Daoy (cell line): ENCODE measurements at regions not wholly inside any gene's neighbourhood (a gene's known extent, or its start where the extent isn't known, plus 50 kb on each side); places are given as distances from the start of the nearest gene placed in this dataset.

Source experiments
- DNase-seq: peaks from one replicate; pipeline ENCODE4 v3.0.0-alpha.2; 2015; ENCODE audit warnings: low read depth

DNA sequence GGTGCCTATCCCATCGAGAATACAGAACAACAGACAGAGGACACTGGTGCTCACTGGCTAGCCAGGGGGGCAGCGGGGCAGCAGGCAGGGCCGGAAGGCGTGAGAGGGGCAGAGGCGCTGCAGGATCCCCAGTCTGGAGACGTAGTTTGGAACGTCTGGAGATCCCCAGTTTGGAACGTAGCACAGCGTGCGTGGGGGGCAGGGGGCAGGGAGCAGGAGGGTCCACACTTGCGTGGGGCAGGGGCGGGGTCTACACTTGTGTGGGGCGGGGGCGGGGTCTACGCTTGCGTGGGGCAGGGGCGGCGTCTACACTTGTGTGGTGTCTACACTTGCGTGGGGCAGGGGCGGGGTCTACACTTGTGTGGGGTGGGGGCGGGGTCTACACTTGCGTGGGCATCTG is 107.2 kb downstream of the DACT2 start:
- DNase-seq = no peak

DNA sequence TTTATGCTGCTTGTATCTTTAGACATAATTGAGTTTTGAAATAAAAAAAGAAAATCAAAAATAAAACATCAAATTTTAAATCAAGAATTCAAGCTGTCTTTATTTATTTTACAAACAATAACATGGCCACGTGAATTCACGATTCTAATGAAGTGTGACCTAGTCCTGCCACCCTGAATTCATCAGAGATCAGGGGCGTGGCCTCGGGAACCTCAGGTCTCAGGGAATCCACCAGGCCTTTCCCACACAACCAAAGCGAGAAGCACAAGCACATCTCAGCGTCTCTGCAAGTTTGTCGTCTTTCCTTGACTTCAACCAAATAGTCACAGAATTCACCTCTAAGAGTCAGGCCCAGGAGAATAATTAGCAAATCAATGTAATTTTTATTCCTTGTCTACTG is 107.9 kb downstream of the DACT2 start:
- no peak for DNase-seq

DNA sequence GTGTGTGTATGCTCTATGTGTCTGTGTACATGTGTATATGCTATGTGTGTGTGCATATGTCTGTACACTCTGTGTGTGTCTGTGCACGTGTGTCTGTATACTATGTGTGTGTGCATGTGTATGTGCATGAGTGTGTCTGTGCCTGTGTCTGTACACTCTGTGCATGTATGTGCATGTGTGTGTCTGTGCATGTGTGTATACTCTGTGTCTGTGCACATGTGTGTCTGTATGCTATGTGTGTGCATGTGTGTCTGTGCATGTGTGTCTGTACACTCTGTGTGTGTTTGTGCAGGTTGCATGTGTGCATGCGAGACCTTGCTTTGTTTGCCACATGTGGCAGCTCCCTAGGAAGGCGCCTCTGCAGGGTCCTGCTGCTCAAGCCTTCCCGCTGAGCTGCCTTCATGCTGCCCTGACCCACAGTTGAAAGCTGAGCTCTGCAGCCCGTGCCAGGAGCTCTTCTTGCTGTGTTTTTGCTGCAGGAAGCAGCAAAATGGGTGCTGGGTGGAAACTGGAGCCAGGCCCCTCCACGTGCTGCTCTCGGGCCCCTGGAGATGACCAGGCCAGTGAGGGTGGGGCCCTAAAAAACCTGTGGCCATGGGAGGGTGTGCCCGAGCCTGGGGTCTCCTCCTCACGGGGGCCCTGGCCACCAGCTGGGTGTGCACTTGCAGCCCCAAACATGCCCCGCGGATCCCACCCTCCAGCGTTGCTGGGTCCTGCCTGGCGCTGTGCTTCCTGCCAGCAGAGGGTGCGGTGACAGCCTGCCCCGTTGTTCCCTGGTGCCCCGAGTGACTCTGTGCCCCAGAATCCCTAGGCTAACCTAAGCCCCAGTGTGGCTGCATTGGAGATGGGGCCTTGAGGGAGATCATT is 109.1 kb downstream of the DACT2 start:
- DNase-seq = no peak

DNA sequence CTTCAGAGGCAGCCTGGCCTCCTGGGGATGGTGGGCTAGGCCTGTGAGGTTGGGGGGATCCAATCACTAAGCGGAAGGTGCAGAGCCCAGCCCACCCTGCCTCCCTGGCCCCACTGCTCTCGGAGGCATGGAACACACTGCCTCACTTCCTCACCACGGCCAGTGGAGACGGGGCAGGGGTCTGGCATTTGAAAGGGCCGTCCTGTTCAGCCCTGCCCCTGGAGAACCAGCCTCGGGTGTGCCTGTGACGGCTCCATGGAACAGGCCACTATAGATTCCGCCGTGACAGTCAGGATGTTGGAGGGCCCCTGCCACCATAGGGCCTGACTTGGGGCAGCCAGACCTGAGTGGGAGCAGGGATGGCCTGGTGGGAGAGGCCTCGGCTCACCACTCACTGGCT is 110.2 kb downstream of the DACT2 start:
- no peak for DNase-seq

DNA sequence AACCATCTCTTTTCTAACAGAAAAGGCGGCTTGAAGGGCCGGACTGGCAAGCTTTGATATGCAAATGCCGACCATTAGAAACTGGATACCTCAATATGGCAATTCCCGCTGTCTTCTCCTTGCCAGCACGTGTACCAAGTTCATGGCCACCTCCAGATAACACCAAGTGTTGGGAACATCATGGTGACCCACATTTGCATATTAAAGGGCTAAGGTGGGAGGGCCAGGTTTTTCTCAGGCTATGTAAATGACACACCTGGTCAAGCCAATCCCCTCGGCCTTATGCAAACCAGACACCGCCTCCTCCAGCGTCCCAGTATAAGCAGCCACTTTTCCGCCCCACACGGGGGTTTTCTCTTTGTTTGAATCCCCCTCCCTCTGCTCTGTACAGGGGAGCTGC is 110.7 kb downstream of the DACT2 start:
- DNase-seq = no peak

DNA sequence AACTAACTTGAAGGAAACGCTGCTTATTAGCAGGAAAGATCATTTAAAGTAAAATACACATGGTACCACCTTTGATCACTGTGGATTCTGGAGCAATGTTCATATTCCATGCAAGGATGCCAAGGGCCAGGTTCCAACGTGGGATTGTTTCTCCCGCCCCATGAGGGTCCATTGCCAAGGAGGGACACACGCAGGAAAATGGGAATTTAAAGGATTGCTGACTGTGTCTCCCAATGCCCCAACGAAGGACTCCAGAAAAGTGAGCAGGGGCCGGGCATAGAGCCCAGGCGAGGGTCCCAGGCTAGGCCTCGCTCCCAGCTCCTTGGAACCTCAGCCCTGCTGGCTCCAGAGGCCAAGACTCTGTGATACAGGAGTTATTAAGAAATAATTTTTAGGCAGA is 111.2 kb downstream of the DACT2 start:
- DNase-seq = no peak

DNA sequence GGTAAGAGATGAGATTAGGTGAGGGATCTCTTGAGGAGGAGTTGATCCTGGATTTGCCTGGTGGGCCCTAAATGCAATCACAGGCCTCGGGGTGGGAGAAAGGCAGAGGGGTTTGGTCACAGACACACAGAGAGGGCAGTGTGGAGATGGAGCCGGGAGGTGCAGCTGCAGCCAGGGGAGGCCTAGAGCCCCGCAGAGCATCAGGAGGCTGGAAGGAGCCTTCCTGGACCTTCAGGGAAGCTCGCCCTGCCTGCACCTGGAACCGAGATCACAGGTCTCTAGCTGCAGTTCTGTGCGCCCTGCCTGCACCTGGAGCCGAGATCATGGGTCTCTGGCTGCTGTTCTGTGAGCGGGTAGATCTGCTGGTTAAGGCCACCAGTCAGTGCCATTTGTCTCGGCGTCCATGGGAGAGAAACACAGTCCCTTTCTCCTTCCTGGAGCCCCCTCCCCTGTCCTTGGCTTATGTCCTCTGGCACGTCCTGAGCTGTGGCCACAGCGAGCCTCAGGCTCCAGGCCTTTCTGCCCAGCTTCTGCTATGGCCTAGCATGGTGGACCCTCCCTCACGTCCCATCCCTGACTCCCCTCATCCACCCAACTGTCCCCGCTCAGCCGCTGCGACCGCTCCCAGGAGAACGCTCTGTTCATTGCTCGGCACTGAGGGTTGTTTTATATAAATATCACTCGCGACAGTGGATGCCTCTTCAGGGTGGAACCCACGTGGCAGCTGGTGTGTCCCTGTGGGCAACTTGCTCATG is 112.0 kb downstream of the DACT2 start:
- no peak for DNase-seq

DNA sequence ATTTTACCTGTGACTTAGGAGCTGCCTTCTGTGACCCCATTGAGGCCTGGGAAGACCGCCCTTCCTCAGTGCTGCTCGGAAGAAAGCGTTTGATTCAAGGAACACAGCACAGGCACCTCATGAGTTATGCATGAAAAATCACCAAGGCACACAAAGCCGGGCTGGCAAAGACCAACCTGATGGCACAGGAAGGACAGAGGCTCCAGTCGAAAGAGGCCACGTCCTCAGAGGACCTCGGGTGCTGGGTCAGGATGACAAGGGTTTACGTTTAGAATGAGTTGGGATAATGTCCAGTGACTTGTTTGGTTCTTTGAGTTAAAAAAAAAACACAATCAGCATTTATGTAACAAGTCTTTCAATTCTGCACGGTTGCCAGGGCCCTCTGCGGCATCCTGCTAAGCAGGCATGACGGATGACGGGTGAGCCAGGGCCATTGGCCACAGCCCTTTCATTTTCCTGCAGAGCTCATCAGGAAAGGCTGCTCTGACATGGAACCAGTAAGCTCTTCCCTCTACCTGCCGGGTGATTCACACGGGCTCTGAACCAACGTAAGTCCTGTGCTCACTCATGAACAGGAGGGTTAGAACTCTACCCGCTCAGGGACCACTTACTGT is 112.8 kb downstream of the DACT2 start:
- no peak for DNase-seq

DNA sequence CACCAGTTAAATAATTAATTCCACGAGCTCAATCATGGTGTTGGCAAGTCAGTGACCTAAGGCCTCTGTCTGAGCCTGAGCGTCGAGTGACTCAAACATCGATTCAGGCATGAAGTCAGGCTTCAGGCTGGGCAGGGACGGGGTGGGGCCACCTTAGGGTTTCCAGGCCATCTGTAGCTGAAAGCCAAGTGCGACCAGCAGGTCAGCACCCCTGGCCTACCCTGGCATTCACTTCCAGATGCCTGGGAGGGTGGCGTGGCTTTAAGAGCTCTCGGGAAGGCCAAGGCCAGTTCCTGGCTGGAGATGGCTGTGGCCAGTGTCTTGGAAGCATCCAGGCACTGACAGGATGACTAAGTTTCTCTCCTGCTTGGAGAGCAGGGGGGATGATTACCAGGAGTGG is 113.4 kb downstream of the DACT2 start:
- no peak for DNase-seq

DNA sequence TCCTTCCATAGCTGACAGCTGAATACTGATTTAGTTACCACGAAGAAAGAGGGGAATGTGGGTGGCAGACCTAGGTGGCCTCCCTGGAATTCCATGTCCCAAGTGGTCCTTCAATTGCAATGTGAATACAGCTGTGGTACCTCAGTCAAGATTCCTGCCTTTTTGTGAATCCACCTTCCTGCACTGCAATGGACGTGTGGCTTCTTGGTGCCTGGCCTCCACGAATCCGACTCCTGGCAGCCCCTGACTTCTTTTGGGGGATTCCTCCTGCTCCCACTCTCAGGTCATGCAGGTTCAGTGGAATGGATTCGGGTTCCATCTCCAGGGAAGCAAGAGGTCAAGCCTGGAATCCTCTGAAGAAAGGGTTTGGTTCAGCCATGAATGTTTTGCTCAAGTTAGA is 117.8 kb downstream of the DACT2 start:
- no peak for DNase-seq

DNA sequence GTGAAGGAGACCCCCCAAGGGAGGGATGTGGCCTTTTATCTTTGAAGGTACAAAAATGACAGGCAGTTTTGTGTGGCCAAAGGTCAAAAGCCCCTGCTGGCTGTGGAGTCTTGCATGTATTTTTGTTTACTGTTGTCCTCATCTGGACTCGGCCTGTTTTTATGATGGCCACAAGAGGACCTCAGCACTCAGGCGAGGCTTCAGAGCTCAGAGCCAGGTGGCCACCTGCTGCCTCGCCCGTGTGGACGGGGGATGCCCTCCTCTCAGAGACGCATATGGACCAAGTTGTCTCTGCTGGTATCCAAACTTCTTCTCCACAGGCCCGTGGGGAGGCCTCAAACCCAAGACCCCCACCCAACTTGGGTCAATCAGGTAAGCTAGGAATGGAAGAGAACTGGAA is 118.2 kb downstream of the DACT2 start:
- no peak for DNase-seq

DNA sequence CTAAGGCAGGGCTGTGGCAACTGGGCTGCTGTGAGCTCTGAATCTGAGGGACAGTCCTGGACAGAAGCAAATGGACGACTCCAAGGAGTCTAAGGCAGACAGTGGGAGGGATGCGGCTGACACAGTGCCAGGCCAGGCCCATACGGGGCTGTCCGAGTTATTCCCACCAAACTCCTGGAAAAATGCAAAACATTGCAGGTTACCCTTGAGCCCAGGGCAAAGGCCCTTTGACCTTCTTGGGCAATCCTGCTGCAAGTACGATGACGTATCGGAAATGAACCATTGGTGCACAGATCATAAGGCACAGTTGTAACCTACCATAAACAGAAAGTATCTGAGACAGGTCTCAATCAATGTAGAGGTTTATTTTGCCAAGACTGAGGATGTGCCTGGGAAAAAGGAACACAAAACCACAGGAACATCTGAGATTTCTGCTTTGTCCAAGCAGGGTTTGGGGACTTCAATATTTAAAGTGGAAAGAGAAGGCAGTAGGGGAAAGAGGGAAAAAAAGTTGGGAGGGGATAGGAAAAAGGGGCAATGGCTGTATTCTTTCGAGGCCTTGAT is 118.9 kb downstream of the DACT2 start:
- no peak for DNase-seq

DNA sequence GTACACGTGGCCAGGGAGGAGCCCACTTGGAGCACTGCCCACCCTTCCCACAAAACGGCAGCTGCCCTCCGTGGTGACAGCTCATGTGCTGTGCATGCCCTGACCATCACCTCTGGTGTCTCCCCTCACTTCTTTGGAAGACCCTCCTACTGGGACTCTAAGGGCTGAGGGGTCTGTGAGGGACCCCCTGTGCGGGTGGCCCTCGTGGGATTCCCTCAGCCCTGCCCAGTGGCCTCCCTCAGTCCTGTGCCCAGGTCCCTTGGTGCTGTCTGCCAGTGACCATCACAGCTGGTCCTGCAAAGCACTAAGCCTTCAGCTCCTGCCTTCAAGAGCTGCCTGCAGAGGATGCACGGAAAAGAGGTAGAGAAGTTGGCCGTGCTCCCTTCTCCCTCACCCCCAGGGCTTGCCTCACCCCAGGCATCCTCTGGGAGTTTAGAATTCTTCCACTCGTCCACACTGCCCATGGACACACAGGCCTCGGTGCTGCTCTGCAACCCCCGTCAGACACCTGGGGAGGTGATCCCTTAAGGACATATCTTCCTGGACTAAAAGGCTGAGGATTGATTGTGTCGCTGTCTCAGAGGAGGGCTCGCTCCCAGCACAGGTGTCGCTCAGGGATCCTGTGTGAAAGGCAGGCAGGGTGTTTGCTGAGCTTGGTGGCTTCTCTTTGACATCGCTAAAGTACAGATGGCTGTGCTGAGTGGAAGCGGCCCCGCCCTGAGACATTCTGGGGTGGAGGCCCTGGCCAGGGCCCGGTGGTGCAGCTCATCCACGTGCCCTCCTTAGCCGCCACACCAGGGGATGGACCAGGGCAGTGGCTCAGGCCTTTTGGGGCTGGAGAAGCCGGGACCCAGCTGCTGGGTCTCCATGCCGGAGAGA is 119.5 kb upstream of the FRMD1 start:
- no peak for DNase-seq

DNA sequence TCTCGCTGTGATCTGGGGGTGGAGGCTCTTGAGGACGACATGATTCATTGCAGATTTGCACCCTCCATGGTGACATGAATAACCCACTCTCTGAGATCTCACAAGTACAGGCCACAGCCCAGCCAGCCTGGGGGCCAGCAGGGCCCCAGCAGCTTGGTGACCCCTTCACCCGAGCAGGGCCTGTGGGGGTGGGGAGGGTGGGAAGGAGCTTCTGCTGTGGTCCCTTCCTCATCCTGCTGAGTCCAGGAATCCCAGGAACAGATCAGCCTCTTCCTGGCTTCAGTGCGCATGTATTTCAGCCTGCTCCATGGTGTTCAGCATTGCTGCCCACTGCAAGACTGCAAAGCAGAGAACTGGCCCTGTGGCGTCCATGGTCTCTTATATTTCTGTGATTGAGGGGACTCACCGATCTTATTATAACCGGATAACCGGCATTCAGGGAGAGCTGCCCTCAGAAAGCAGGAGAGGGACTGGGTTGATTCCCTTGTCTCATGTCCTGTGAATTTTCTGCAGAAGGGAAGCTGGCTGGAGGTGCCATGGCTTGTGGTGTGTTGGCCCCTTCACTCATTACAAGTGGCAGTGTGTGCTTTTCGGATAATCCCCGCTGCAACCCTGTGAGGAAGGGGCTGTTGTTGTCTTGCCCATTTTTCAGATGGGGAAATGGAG is 118.8 kb upstream of the FRMD1 start:
- DNase-seq = no peak

DNA sequence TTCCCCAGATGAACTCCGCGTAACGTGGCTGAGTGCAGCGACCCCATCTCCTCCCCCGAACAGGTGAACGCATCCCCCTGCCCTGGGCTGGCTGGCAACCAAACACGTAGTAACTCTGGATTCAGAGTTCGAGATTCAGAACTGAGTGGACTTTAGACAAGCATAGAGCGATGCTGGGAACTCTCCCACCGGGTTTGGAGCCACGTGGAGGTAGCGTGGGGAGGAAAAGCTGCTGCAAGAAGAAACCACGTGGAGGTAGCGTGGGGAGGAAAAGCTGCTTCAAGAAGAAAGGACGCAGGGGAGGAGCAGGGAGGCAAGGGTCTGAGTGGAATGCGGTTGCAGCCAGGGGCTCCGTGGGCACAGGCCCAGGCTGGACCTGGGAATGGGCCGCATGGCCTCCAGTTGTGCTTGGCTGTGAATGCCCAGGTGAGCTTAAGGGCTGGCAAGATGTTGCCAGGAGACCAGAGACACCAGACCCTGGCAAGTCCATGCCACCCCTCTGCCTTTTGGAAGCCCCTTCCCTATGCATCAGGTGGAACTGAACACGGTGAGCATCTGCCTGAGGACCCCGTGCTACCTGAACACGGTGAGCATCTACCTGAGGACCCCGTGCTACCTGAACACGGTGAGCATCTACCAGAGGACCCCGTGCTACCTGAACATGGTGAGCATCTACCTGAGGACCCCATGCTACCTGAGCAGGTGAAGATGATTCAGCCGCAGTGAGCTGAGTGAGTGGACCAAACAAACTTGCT is 118.0 kb upstream of the FRMD1 start:
- no peak for DNase-seq

DNA sequence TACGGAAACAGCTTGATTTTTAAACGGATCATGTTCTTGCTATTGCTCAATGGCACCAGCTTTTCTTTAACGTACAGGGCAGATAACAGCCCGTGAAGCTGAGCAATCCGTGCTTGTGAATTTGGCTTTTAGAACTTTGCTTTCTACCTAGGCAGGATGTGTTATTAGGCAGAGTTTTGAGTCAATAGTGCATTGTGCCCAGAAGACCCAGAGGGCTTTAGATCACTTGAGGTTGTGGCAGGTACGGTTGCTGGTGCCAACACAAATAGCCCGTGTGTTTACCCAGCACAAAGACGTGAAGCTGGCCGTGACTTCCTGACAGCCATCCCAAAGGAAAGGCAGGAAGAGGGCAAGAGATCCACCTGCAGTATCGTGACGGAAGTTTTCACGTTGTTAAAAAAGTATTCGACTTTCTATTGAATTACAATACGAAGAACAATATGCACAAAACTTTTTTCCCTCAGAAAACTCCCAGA is 117.4 kb upstream of the FRMD1 start:
- no peak for DNase-seq

DNA sequence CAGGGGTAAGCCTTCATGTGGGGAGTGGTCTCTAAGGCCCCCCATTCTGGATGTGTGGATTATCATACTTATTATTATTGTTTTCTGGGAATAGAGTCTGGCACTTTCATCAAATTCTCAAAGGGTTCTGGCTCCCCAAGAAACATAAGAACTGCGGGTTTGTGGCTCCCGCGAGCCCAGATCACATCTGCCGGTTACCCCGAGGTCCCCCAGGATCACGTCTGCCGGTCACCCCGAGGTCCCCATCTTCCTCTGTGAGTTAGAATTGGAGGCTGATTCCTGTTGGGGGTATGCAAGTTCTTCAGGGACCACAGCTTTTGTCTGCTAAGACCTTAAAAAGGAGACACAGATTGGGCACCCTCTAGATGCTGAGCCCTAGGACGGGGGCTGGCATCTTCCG is 116.7 kb upstream of the FRMD1 start:
- no peak for DNase-seq

DNA sequence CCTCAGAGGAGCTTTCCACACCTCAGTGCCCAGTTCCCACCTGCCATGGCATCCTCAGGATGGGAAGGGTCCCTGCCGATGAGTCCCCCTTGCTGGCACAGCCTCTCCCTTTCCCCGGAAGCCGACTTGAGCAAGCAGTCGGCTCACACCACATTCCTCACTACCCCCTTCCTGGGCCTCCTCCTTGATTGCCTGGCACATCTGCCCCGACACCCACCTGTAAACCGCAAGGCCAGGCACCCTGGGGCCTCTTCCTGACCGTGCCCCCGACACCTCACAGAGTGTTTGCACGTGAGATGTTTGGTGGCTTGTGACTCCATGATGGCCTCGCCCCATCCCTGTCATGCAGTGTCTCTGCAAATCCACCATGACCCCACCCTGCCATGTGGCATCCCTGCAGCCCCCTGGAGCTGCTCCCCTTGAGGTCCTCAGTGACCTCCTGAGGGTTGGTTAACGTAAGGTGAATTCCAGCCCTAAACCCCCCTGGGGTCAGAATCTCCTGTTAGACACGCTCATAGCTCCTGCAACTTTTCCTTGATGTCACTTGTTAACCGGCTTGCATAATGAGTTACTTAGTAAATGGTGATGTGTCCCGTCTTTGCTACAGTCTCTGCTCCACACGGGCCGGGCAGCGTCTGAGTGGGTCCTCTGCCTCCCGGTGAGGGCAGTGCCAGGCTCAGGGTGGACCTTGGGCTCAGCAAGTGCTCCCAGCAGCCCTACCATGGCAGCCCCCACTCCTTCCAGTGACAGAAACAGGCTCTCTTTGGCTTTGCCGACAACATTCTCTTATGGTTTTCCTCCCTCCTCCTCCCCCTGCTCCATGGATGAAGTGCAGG is 115.9 kb upstream of the FRMD1 start:
- no peak for DNase-seq
